H1 (cell line): ENCODE measurements at regions not wholly inside any gene's neighbourhood (a gene's known extent, or its start where the extent isn't known, plus 50 kb on each side); places are given as distances from the start of the nearest gene placed in this dataset.

Experiments used
- CTCF ChIA-PET: fragments of 300-600 bp; sonication (Branson Sonifier 250); formaldehyde crosslinking; loops from one replicate; lab custom pipeline; 2021; ENCODE audit not compliant: partially characterized antibody; lab: Charles Lee
- POLR2A ChIA-PET: fragments of 300-600 bp; sonication (Branson Sonifier 250); formaldehyde crosslinking; loops from one replicate; lab custom pipeline; 2021; ENCODE audit warnings: inconsistent platforms; ENCODE audit not compliant: partially characterized antibody; lab: Charles Lee
- DNase-seq, 2 experiments: peaks; one replicate each; pipeline versions ENCODE4 v3.0.0 to v3.0.0-alpha.2; 2010 to 2022; ENCODE audit warnings: low spot score in 2 of 2, low read depth in 1 of 2, mixed read lengths in 1 of 2
- FAIRE-seq: peaks from 2 replicates; lab custom pipeline; 2011; peaks lifted over from hg19 to GRCh38; lab: Jason Lieb, UNC
- H2AFZ ChIP-seq: 2 replicates; pipeline ENCODE4 v1.8.1; 2012; ENCODE audit warnings: low read length, inconsistent platforms
- H2AK5ac ChIP-seq: 2 replicates; pipeline ENCODE4 v1.6.1; 2013; ENCODE audit warnings: low read depth, low read length
- H2BK120ac ChIP-seq: replicated peaks from 2 replicates; pipeline ENCODE3; 2013; ENCODE audit warnings: low read depth, low read length, inconsistent platforms
- H2BK12ac ChIP-seq: 2 replicates; pipeline ENCODE4 v1.6.1; 2013; ENCODE audit warnings: low read depth, low read length
- H2BK15ac ChIP-seq: 2 replicates; pipeline ENCODE4 v1.6.1; 2013; ENCODE audit warnings: low read length
- H2BK20ac ChIP-seq: 2 replicates; pipeline ENCODE4 v1.6.1; 2013; ENCODE audit warnings: low read length
- H2BK5ac ChIP-seq: 2 replicates; pipeline ENCODE4 v1.6.1; 2013; ENCODE audit warnings: low read depth, low read length
- H3K14ac ChIP-seq: 2 replicates; pipeline ENCODE4 v1.6.1; 2013; ENCODE audit warnings: inconsistent platforms; ENCODE audit not compliant: insufficient read length
- H3K18ac ChIP-seq: 2 replicates; pipeline ENCODE4 v1.6.1; 2013; ENCODE audit warnings: low read length; ENCODE audit errors: extremely low read depth
- H3K23ac ChIP-seq: 2 replicates; pipeline ENCODE4 v1.6.1; 2013; ENCODE audit warnings: inconsistent platforms; ENCODE audit not compliant: insufficient read length
- H3K23me2 ChIP-seq: 2 replicates; pipeline ENCODE4 v1.6.1; 2013; ENCODE audit warnings: low read depth, low read length
- H3K27ac ChIP-seq: 2 replicates; pipeline ENCODE4 v1.6.1; 2011; ENCODE audit warnings: low read depth, low read length, inconsistent platforms
- H3K27me3 ChIP-seq, 4 experiments: replicated peaks in 1 of 4; 1 replicate in 1 of 4; 2 replicates in 3 of 4; pipeline versions ENCODE4 v1.6.1 to v1.8.1; 2011 to 2013; ENCODE audit warnings: low read length in 3 of 4, mild to moderate bottlenecking in 3 of 4, inconsistent platforms in 2 of 4, mixed read lengths in 2 of 4, moderate library complexity in 1 of 4; ENCODE audit not compliant: control insufficient read depth in 3 of 4, insufficient read depth in 3 of 4; ENCODE audit errors: extremely low read depth in 1 of 4
- H3K36me3 ChIP-seq, 4 experiments: 2 replicates each; pipeline versions ENCODE4 v1.6.1 to v1.8.1; 2011 to 2013; ENCODE audit warnings: mild to moderate bottlenecking in 4 of 4, low read length in 3 of 4, moderate library complexity in 2 of 4, control low read depth in 1 of 4, inconsistent platforms in 1 of 4; ENCODE audit not compliant: insufficient read depth in 4 of 4, control insufficient read depth in 2 of 4
- H3K4ac ChIP-seq: replicated peaks from 2 replicates; pipeline ENCODE3; 2013; ENCODE audit warnings: low read length, low read depth, mixed read lengths, inconsistent platforms; ENCODE audit not compliant: insufficient read length
- H3K4me1 ChIP-seq, 4 experiments: replicated peaks in 1 of 4; 1 replicate in 1 of 4; 2 replicates in 3 of 4; pipeline versions ENCODE4 v1.6.1 to v1.8.1; 2011 to 2013; ENCODE audit warnings: low read length in 3 of 4, inconsistent platforms in 2 of 4, mixed read lengths in 1 of 4; ENCODE audit not compliant: insufficient read depth in 4 of 4, control insufficient read depth in 3 of 4
- H3K4me2 ChIP-seq, 2 experiments: 2 replicates each; pipeline versions ENCODE4 v1.6.1 to v1.8.1; 2011 to 2013; ENCODE audit warnings: low read depth in 2 of 2, low read length in 2 of 2, control low read depth in 1 of 2, inconsistent platforms in 1 of 2, mild to moderate bottlenecking in 1 of 2; ENCODE audit not compliant: insufficient read depth in 1 of 2
- H3K4me3 ChIP-seq, 4 experiments: fragments of 200-600, 300-600 bp in 1 of 4; sonication (generic), shearing (Covaris generic), sonication (Bioruptor Twin) in 1 of 4; 2 replicates each; pipeline versions ENCODE4 v1.5.1 to v1.8.1; 2011 to 2016; ENCODE audit warnings: low read length in 4 of 4, low read depth in 3 of 4, control low read depth in 2 of 4, inconsistent platforms in 2 of 4, mild to moderate bottlenecking in 2 of 4, mixed read lengths in 1 of 4, moderate library complexity in 1 of 4; ENCODE audit not compliant: insufficient read depth in 2 of 4; ENCODE audit errors: extremely low read depth in 1 of 4
- H3K56ac ChIP-seq: replicated peaks from 2 replicates; pipeline ENCODE3; 2013; ENCODE audit warnings: low read depth, mild to moderate bottlenecking, mixed read lengths, low read length, inconsistent platforms; ENCODE audit not compliant: insufficient read length
- H3K79me1 ChIP-seq: 2 replicates; pipeline ENCODE4 v1.6.1; 2013; ENCODE audit warnings: low read depth, low read length, control low read depth
- H3K79me2 ChIP-seq, 2 experiments: 2 replicates each; pipeline versions ENCODE4 v1.6.1 to v1.8.1; 2012 to 2013; ENCODE audit warnings: low read length in 2 of 2, mild to moderate bottlenecking in 2 of 2, inconsistent platforms in 1 of 2; ENCODE audit not compliant: insufficient read depth in 2 of 2, control insufficient read depth in 1 of 2
- H3K9ac ChIP-seq, 4 experiments: replicated peaks in 1 of 4; 1 replicate in 1 of 4; 2 replicates in 3 of 4; pipeline versions ENCODE4 v1.6.1 to v1.8.1; 2011 to 2013; ENCODE audit warnings: low read depth in 3 of 4, low read length in 3 of 4, control low read depth in 2 of 4, mild to moderate bottlenecking in 2 of 4, moderate library complexity in 2 of 4, inconsistent platforms in 1 of 4; ENCODE audit errors: extremely low read depth in 1 of 4
- H3K9me3 ChIP-seq, 2 experiments: 2 replicates each; pipeline versions ENCODE4 v1.6.1 to v1.8.1; 2012 to 2013; ENCODE audit warnings: mild to moderate bottlenecking in 2 of 2, moderate library complexity in 2 of 2, control low read depth in 1 of 2, inconsistent platforms in 1 of 2, low read depth in 1 of 2, low read length in 1 of 2, mixed read lengths in 1 of 2; ENCODE audit not compliant: insufficient read depth in 2 of 2
- H4K20me1 ChIP-seq, 2 experiments: replicated peaks in 1 of 2; 2 replicates each; pipeline versions ENCODE3 to v1.8.1; 2011 to 2013; ENCODE audit warnings: inconsistent platforms in 2 of 2, low read length in 2 of 2, mild to moderate bottlenecking in 1 of 2; ENCODE audit not compliant: insufficient read depth in 2 of 2, control insufficient read depth in 1 of 2
- H4K5ac ChIP-seq: 2 replicates; pipeline ENCODE4 v1.6.1; 2013; ENCODE audit warnings: low read length, low read depth, mixed read lengths, inconsistent platforms; ENCODE audit not compliant: insufficient read length
- H4K8ac ChIP-seq: 2 replicates; pipeline ENCODE4 v1.8.0; 2013; ENCODE audit warnings: mild to moderate bottlenecking, moderate library complexity, low read length, inconsistent platforms; ENCODE audit not compliant: insufficient read depth; ENCODE audit errors: extremely low read depth
- H4K91ac ChIP-seq: replicated peaks from 2 replicates; pipeline ENCODE3; 2013; ENCODE audit warnings: low read length, mixed read lengths, inconsistent platforms; ENCODE audit not compliant: insufficient read length
- BCL11A ChIP-seq, 2 experiments: IDR thresholded peaks; one replicate each; pipeline ENCODE4 v1.6.1; 2011; ENCODE audit warnings: low read depth in 2 of 2, low read length in 2 of 2, mild to moderate bottlenecking in 2 of 2
- CHD2 ChIP-seq: IDR thresholded peaks from 2 replicates; pipeline ENCODE4 v1.6.1; 2012; ENCODE audit warnings: low read length, improper control_type of control experiment
- CREB1 ChIP-seq: IDR thresholded peaks from 2 replicates; pipeline ENCODE4 v1.6.1; 2012; ENCODE audit warnings: inconsistent platforms
- GABPA ChIP-seq: IDR thresholded peaks from 2 replicates; pipeline ENCODE4 v1.6.1; 2011; ENCODE audit warnings: mild to moderate bottlenecking, low read length, moderate library complexity, borderline replicate concordance; ENCODE audit not compliant: insufficient read depth
- JUN ChIP-seq: IDR thresholded peaks from 2 replicates; pipeline ENCODE4 v1.6.1; 2011; ENCODE audit warnings: low read depth, mild to moderate bottlenecking, improper control_type of control experiment, low read length
- KDM1A ChIP-seq: fragments of 200-600, 300-600 bp; sonication (generic); IDR thresholded peaks from 2 replicates; pipeline ENCODE4 v1.7.1; 2016; ENCODE audit warnings: mild to moderate bottlenecking, low read length, borderline replicate concordance
- NRF1 ChIP-seq: IDR thresholded peaks from 2 replicates; pipeline ENCODE4 v1.6.1; 2011; ENCODE audit warnings: mild to moderate bottlenecking, low read depth, low read length, improper control_type of control experiment
- POLR2A ChIP-seq, 2 experiments: IDR thresholded peaks; 1 replicate in 1 of 2; 2 replicates in 1 of 2; pipeline ENCODE4 v1.6.1; 2011; ENCODE audit warnings: low read depth in 2 of 2, low read length in 2 of 2, mild to moderate bottlenecking in 2 of 2; ENCODE audit errors: control extremely low read depth in 1 of 2
- POU5F1 ChIP-seq: IDR thresholded peaks from 2 replicates; pipeline ENCODE4 v1.6.1; 2011; ENCODE audit warnings: low read depth, mild to moderate bottlenecking, low read length, moderate library complexity
- RNF2 ChIP-seq: fragments of 200-900, 300-1000 bp; sonication (generic); IDR thresholded peaks from 2 replicates; pipeline ENCODE4 v1.7.1; 2016; ENCODE audit warnings: borderline replicate concordance, low read depth, mild to moderate bottlenecking, antibody characterized with exemption, low read length; ENCODE audit not compliant: poor library complexity, severe bottlenecking; ENCODE audit errors: missing control alignments
- SIRT6 ChIP-seq: IDR thresholded peaks from one replicate; pipeline ENCODE4 v1.7.1; 2012; ENCODE audit warnings: low read length, inconsistent platforms
- TAF7 ChIP-seq: optimal IDR thresholded peaks from 2 replicates; pipeline ENCODE3; 2011; ENCODE audit warnings: low read depth, mild to moderate bottlenecking, inconsistent platforms, low read length, moderate library complexity, borderline replicate concordance
- TBP ChIP-seq: IDR thresholded peaks from 2 replicates; pipeline ENCODE4 v1.6.1; 2011; ENCODE audit warnings: low read depth, low read length, improper control_type of control experiment
- WGBS, 2 experiments: shearing (Covaris generic) in 1 of 2; methylation state at CpG; one replicate each; pipeline versions ENCODE4 v1.1.6 to v1.1.7; 2013 to 2015; ENCODE audit warnings: low lambda C conversion rate in 2 of 2, mixed read lengths in 2 of 2, inconsistent platforms in 1 of 2, low coverage in 1 of 2, missing lambda C conversion rate in 1 of 2; ENCODE audit not compliant: insufficient replicate concordance in 2 of 2, insufficient coverage in 1 of 2, insufficient read length in 1 of 2; ENCODE audit errors: extremely low coverage in 1 of 2, missing lambda C conversion rate in 1 of 2; 5-methylcytosine and 5-hydroxymethylcytosine counted together

DNA sequence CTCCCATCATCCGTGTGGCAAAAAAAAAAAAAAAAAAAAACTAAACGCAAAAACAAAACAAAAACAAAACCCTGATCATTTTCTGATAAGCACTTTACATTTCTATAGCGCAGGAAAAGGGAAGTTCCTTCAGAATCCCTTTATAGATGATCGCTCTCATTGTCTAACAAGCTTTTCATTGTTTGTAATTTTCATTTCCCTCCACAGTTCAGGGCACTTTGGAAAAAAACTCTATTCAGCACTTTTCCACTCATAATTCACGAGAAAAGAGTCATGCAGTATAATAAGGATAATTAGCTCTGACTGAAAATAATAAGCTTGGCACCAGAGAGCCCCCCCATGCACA lies 89.4 kb upstream of the ATXN1 start:
- Histone ChIP-seq H3K4ac (no peak overlapping the region), H3K4me3 (no peak overlapping the region), H3K14ac (no peak overlapping the region), H4K91ac (no peak overlapping the region), H3K23me2 (no peaks in the 10 kb centered on the region), H3K9ac (no peak overlapping the region), H3K4me2 (no peak overlapping the region), H3K4me1 (0 out of 7 replicates have a peak, but pooled peaks cover 0 to 2% (median 0%) of the 10 kb centered on the region in 4 experiments), H2BK5ac (no peak overlapping the region), H3K18ac (no peak overlapping the region), H2BK20ac (no peak overlapping the region), H3K36me3 (no peaks in the 10 kb centered on the region), H2AFZ (no peak overlapping the region), H4K20me1 (no peaks in the 10 kb centered on the region), H3K9me3 (no peaks in the 10 kb centered on the region), H4K8ac (no peak overlapping the region), H3K79me1 (no peaks in the 10 kb centered on the region), H2BK12ac (no peak overlapping the region), H3K27me3 (no peaks in the 10 kb centered on the region), H3K27ac (no peak overlapping the region), H3K56ac (no peak overlapping the region), H2BK15ac (no peak overlapping the region), H3K23ac (no peak overlapping the region), H3K79me2 (no peaks in the 10 kb centered on the region), H2AK5ac (no peak overlapping the region), H2BK120ac (no peak overlapping the region), H4K5ac (no peak overlapping the region)
- 66% methylated on average over 4 of the region's 5 CpGs; no CpG with 5 or more reads in 1 of the 2 experiments for WGBS, 2 experiments
- DNase-seq (no peak), FAIRE-seq (no peak)
- no peak for TF ChIP-seq BCL11A (IDR thresholded peaks at IDR 0.05; ENCODE audit: low read depth in 2 of 2, low read length in 2 of 2)
- no peak for TF ChIP-seq GABPA
- no peak for TF ChIP-seq KDM1A
- TF ChIP-seq NRF1 = no peak
- TF ChIP-seq POLR2A (IDR thresholded peaks at IDR 0.05; ENCODE audit: control extremely low read depth in 1 of 2, low read depth in 2 of 2, low read length in 2 of 2) = no peak
- TF ChIP-seq POU5F1 = no peak
- no peak for TF ChIP-seq CHD2
- no peak for TF ChIP-seq TAF7
- TF ChIP-seq TBP = no peak
- no peak for TF ChIP-seq RNF2
- no peak for TF ChIP-seq CREB1
- no peak for TF ChIP-seq SIRT6
- TF ChIP-seq JUN = no peak
- ChIA-PET POLR2A (no interaction called here), CTCF (interaction anchor here (0.8 to 1.6 kb wide), 3 partner anchors 19 to 114 kb away, joined by 3 to 4 read pairs (median 3); no protein-coding TSS in a partner anchor)
